SK-N-MC (cell line): ENCODE measurements at regions not wholly inside any gene's neighbourhood (a gene's known extent, or its start where the extent isn't known, plus 50 kb on each side); places are given as distances from the start of the nearest gene placed in this dataset.

Experiments
- EZH2 ChIP-seq: fragments of 200-600 bp; sonication (generic); IDR thresholded peaks from one replicate; pipeline ENCODE4 v1.6.1; 2017; ENCODE audit warnings: antibody characterized with exemption
- POLR2AphosphoS5 ChIP-seq: IDR thresholded peaks from 2 replicates; pipeline ENCODE4 v1.6.1; 2012; ENCODE audit warnings: mild to moderate bottlenecking, low read depth, low read length, borderline replicate concordance

DNA sequence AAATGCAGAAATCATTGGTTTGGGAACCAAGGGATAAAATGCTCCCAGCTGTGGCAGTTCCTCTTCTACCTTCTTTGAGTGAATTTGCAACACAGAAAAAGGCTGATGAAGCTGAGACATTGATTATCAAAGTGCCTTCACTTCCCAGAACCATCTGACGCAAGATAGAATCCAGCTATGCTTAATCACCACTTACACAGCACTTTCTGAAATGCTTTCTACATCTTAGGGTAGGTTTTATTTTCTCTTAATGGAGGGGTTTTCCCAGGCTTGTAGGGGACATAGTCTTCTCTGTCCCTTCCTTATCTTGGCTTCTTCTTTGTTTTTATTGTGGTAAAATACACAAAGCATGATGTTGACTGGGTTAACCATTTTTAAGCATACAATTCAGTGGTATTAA lies 332.6 kb upstream of the ZNF32 start:
- TF ChIP-seq POLR2AphosphoS5 (no peak), EZH2 (no peak)
